Neural progenitor cell (in vitro differentiated cells): ENCODE measurements at regions not wholly inside any gene's neighbourhood (a gene's known extent, or its start where the extent isn't known, plus 50 kb on each side); places are given as distances from the start of the nearest gene placed in this dataset.

Source experiments
- EZH2 ChIP-seq: fragments of 200-600 bp; sonication (generic); IDR thresholded peaks from 2 replicates; pipeline ENCODE4 v1.6.1; 2017; ENCODE audit warnings: antibody characterized with exemption, mild to moderate bottlenecking, moderate library complexity
- EZH2phosphoT487 ChIP-seq: fragments of 200-600 bp; sonication (generic); IDR thresholded peaks from 2 replicates; pipeline ENCODE4 v1.6.1; 2017; ENCODE audit warnings: antibody characterized with exemption
- TF ChIP-seq, protein P1 (sequence below): fragments of 200-600 bp; sonication (generic); IDR thresholded peaks from 2 replicates; pipeline ENCODE4 v1.5.1; 2017; ENCODE audit warnings: antibody characterized with exemption, mild to moderate bottlenecking

GRCh38 chr3:152539191-152539764, 270.5 kb downstream of the MBNL1 start:
- TF ChIP-seq, protein P1, sequence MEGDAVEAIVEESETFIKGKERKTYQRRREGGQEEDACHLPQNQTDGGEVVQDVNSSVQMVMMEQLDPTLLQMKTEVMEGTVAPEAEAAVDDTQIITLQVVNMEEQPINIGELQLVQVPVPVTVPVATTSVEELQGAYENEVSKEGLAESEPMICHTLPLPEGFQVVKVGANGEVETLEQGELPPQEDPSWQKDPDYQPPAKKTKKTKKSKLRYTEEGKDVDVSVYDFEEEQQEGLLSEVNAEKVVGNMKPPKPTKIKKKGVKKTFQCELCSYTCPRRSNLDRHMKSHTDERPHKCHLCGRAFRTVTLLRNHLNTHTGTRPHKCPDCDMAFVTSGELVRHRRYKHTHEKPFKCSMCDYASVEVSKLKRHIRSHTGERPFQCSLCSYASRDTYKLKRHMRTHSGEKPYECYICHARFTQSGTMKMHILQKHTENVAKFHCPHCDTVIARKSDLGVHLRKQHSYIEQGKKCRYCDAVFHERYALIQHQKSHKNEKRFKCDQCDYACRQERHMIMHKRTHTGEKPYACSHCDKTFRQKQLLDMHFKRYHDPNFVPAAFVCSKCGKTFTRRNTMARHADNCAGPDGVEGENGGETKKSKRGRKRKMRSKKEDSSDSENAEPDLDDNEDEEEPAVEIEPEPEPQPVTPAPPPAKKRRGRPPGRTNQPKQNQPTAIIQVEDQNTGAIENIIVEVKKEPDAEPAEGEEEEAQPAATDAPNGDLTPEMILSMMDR, result peak; percentile 30
- no peak for TF ChIP-seq EZH2phosphoT487
- TF ChIP-seq EZH2, result no peak
